Activated naive CD4-positive, alpha-beta T cell treated with anti-CD3 and anti-CD28 coated beads, Interleukin-2, amount 50 U/mL, for 24 hours (primary cell): ENCODE measurements at regions not wholly inside any gene's neighbourhood (a gene's known extent, or its start where the extent isn't known, plus 50 kb on each side); places are given as distances from the start of the nearest gene placed in this dataset.

Experiments
- H3K27ac Mint-ChIP-seq: one replicate; pipeline ENCODE4 v1.8.0; 2021; ENCODE audit warnings: mild to moderate bottlenecking, mixed read lengths
- H3K27me3 Mint-ChIP-seq: one replicate; pipeline ENCODE4 v1.8.0; 2021; ENCODE audit warnings: mixed read lengths
- H3K36me3 Mint-ChIP-seq: one replicate; pipeline ENCODE4 v1.8.0; 2021; ENCODE audit warnings: mixed read lengths
- H3K4me1 Mint-ChIP-seq: one replicate; pipeline ENCODE4 v1.8.0; 2021; ENCODE audit warnings: mixed read lengths
- H3K4me3 Mint-ChIP-seq: one replicate; pipeline ENCODE4 v1.8.0; 2021; ENCODE audit warnings: mild to moderate bottlenecking, mixed read lengths
- H3K9me3 Mint-ChIP-seq: one replicate; pipeline ENCODE4 v1.8.0; 2021; ENCODE audit warnings: mixed read lengths

DNA sequence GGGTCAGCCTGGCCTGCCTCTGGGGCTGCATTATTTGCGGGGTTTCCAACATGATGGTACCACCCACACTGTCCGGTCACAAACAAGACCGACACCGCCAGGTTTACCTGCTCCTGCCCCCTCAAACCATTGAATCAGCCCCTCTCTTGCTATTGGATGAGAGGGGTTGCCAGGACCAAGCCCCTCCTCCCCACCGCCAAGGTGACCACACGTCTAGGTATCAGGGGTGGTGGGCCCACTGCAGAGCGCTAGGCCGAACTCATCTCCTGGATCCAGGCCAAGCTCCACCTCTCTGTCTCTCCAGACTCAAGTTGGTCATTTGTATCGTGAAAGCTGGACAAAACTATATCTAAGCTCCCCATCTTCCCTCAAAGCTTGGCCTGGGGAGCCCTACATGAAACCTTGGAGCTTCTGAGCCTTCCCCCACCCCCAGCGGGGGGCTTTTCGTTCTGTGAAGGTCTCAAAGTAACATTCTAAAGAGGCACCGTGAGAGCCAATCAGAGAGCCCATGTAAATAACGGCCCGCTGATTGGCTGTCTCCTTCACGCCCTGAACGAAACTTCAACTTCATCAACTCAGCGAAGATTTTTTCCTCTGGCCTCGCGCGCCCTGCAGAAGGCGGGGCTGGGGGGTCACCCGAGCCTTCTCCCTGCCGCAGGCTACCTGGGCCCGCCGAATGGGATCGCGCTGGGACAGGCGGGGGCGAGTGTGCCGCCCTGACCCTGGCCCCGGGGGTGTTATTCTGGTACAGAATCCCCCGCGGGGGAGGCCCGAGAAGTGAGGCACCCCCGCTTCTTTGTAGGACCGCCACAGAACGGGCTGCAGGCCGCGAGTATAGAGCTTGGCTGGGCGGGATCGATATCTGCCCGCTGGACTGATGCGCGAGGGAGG is 49.6 kb upstream of the PSD2 start:
- H3K4me3 Mint-ChIP-seq: peak overlapping the region; percentile 85
- no peaks in the 10 kb centered on the region for H3K9me3 Mint-ChIP-seq
- peaks cover 7% of the 10 kb centered on the region for H3K27me3 Mint-ChIP-seq
- H3K4me1 Mint-ChIP-seq: peaks cover 32% of the 10 kb centered on the region
- no peak overlapping the region for H3K27ac Mint-ChIP-seq
- no peaks in the 10 kb centered on the region for H3K36me3 Mint-ChIP-seq
